GM21717 (cell line): ENCODE measurements at regions not wholly inside any gene's neighbourhood (a gene's known extent, or its start where the extent isn't known, plus 50 kb on each side); places are given as distances from the start of the nearest gene placed in this dataset.
A peak's percentile ranks its signal among the peaks of the same experiment; 100 is the strongest.

Experiments used
- ATAC-seq: cut with Tn5 transposase; IDR thresholded peaks from one replicate; pipeline ENCODE4 v1.9.1; 2021; ENCODE audit warnings: mild to moderate bottlenecking, moderate library complexity; ENCODE audit not compliant: unreplicated experiment

- no peak for ATAC-seq
These were observed 78.2 kb downstream of the IRF2BPL start for GRCh38 chr14:76950055-76951020.

GRCh38 chr14:76948976-76949375, 79.5 kb downstream of the IRF2BPL start:
- no peak for ATAC-seq

- no peak for ATAC-seq
These were observed 80.1 kb downstream of the IRF2BPL start for GRCh38 chr14:76948213-76948947.

- no peak for ATAC-seq
These were observed 80.7 kb downstream of the IRF2BPL start for GRCh38 chr14:76947838-76948184.

GRCh38 chr14:76947078-76947837, 81.2 kb downstream of the IRF2BPL start:
- peak; percentile 87 for ATAC-seq

GRCh38 chr14:76946753-76947077, 81.8 kb downstream of the IRF2BPL start:
- no peak for ATAC-seq

- ATAC-seq = no peak
These were observed 85.4 kb downstream of the IRF2BPL start for GRCh38 chr14:76943072-76943471.

GRCh38 chr14:76941946-76942805, 86.3 kb downstream of the IRF2BPL start:
- ATAC-seq = no peak

- no peak for ATAC-seq
These were observed 87.0 kb downstream of the IRF2BPL start for GRCh38 chr14:76941544-76941943.

- ATAC-seq = no peak
These were observed 88.3 kb downstream of the IRF2BPL start for GRCh38 chr14:76940021-76940760.

- ATAC-seq = no peak
These were observed 89.3 kb downstream of the IRF2BPL start for GRCh38 chr14:76939015-76939742.

GRCh38 chr14:76938092-76938500, 90.4 kb downstream of the IRF2BPL start:
- no peak for ATAC-seq

GRCh38 chr14:76937181-76938091, 91.1 kb downstream of the IRF2BPL start:
- no peak for ATAC-seq

GRCh38 chr14:76936483-76936882, 92.0 kb downstream of the IRF2BPL start:
- ATAC-seq = no peak

- no peak for ATAC-seq
These were observed 95.0 kb downstream of the IRF2BPL start for GRCh38 chr14:76933515-76933914.

GRCh38 chr14:76931631-76932402, 96.7 kb downstream of the IRF2BPL start:
- ATAC-seq = no peak

- no peak for ATAC-seq
These were observed 98.0 kb downstream of the IRF2BPL start for GRCh38 chr14:76930549-76930948.
